ENCODE measurements at regions not wholly inside any gene's neighbourhood (a gene's known extent, or its start where the extent isn't known, plus 50 kb on each side); places are given as distances from the start of the nearest gene placed in this dataset.

DNA sequence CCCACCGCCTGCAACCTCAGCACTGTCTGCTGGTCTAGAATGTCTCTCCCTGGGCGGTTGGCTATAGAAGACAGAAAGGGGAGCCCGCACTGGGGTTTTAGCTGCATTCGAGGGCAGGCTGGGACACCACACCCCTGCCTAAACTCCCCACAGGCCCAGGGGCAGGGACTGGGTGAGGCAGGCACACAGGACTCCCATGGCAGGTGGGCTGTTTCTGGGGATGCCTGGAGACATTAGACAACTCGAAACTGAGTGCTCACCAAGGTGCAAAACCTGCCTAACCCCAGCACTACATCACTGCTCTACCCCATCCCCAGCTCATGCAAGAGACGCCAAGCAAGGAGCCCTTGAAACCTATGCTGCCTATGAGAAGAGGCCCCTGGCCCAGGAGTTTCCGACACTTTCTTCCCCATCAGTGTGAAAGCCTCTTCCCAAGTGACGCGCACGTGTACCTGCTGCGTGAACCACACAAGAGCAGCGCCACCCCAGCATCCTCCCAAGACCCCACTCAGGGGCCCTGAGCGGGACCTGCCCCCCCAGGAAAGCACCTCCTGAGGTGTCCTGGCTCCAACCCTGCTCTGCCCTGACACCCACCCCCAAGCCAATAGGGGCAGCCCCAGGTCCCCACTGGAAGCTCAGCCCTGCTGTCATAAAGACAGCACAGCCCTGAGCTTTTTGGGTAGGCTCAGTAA is 121.2 kb downstream of the TUBA3C start:
- TF ChIP-seq, protein P1, sequence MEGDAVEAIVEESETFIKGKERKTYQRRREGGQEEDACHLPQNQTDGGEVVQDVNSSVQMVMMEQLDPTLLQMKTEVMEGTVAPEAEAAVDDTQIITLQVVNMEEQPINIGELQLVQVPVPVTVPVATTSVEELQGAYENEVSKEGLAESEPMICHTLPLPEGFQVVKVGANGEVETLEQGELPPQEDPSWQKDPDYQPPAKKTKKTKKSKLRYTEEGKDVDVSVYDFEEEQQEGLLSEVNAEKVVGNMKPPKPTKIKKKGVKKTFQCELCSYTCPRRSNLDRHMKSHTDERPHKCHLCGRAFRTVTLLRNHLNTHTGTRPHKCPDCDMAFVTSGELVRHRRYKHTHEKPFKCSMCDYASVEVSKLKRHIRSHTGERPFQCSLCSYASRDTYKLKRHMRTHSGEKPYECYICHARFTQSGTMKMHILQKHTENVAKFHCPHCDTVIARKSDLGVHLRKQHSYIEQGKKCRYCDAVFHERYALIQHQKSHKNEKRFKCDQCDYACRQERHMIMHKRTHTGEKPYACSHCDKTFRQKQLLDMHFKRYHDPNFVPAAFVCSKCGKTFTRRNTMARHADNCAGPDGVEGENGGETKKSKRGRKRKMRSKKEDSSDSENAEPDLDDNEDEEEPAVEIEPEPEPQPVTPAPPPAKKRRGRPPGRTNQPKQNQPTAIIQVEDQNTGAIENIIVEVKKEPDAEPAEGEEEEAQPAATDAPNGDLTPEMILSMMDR (conservative IDR thresholded peaks at IDR 0.05; ENCODE audit: low read depth in 2 of 2) = no peak
- TF ChIP-seq, protein P2, sequence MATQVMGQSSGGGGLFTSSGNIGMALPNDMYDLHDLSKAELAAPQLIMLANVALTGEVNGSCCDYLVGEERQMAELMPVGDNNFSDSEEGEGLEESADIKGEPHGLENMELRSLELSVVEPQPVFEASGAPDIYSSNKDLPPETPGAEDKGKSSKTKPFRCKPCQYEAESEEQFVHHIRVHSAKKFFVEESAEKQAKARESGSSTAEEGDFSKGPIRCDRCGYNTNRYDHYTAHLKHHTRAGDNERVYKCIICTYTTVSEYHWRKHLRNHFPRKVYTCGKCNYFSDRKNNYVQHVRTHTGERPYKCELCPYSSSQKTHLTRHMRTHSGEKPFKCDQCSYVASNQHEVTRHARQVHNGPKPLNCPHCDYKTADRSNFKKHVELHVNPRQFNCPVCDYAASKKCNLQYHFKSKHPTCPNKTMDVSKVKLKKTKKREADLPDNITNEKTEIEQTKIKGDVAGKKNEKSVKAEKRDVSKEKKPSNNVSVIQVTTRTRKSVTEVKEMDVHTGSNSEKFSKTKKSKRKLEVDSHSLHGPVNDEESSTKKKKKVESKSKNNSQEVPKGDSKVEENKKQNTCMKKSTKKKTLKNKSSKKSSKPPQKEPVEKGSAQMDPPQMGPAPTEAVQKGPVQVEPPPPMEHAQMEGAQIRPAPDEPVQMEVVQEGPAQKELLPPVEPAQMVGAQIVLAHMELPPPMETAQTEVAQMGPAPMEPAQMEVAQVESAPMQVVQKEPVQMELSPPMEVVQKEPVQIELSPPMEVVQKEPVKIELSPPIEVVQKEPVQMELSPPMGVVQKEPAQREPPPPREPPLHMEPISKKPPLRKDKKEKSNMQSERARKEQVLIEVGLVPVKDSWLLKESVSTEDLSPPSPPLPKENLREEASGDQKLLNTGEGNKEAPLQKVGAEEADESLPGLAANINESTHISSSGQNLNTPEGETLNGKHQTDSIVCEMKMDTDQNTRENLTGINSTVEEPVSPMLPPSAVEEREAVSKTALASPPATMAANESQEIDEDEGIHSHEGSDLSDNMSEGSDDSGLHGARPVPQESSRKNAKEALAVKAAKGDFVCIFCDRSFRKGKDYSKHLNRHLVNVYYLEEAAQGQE (IDR thresholded peaks at IDR 0.05; ENCODE audit: unreplicated experiment) = no peak

Measured in GM23338 (cell line).